GM19023 (cell line): ENCODE measurements at regions not wholly inside any gene's neighbourhood (a gene's known extent, or its start where the extent isn't known, plus 50 kb on each side); places are given as distances from the start of the nearest gene placed in this dataset.

Source experiments
- ATAC-seq: cut with Tn5 transposase; IDR thresholded peaks from one replicate; pipeline ENCODE4 v1.9.1; 2021; ENCODE audit warnings: mild to moderate bottlenecking, moderate library complexity; ENCODE audit not compliant: unreplicated experiment

GRCh38 chr2:12194968-12195367 lies 448.5 kb downstream of the LPIN1 start:
- no peak for ATAC-seq

- no peak for ATAC-seq
These were observed 450.1 kb downstream of the LPIN1 start for GRCh38 chr2:12196495-12196894.

GRCh38 chr2:12197133-12197532 lies 450.7 kb downstream of the LPIN1 start:
- no peak for ATAC-seq

- no peak for ATAC-seq
These were observed 453.2 kb downstream of the LPIN1 start for GRCh38 chr2:12199491-12200211.

- no peak for ATAC-seq
These were observed 454.9 kb downstream of the LPIN1 start for GRCh38 chr2:12201369-12201768.

- ATAC-seq: no peak
These were observed 456.1 kb downstream of the LPIN1 start for GRCh38 chr2:12202313-12203075.

- no peak for ATAC-seq
These were observed 457.1 kb downstream of the LPIN1 start for GRCh38 chr2:12203528-12203927.

GRCh38 chr2:12205086-12205485 lies 458.7 kb downstream of the LPIN1 start:
- no peak for ATAC-seq

GRCh38 chr2:12207491-12207890 lies 461.1 kb downstream of the LPIN1 start:
- ATAC-seq: no peak

- no peak for ATAC-seq
These were observed 463.8 kb downstream of the LPIN1 start for GRCh38 chr2:12210016-12210933.

- no peak for ATAC-seq
These were observed 465.1 kb downstream of the LPIN1 start for GRCh38 chr2:12211326-12212175.

- ATAC-seq: no peak
These were observed 466.6 kb downstream of the LPIN1 start for GRCh38 chr2:12212841-12213597.

- ATAC-seq: no peak
These were observed 470.7 kb downstream of the LPIN1 start for GRCh38 chr2:12217175-12217574.

- no peak for ATAC-seq
These were observed 473.3 kb downstream of the LPIN1 start for GRCh38 chr2:12219761-12220160.

- no peak for ATAC-seq
These were observed 475.2 kb downstream of the LPIN1 start for GRCh38 chr2:12221584-12221983.

- no peak for ATAC-seq
These were observed 476.1 kb downstream of the LPIN1 start for GRCh38 chr2:12222554-12222953.

GRCh38 chr2:12223732-12224131 lies 477.3 kb downstream of the LPIN1 start:
- no peak for ATAC-seq

GRCh38 chr2:12226653-12227052 lies 480.2 kb downstream of the LPIN1 start:
- ATAC-seq: no peak

GRCh38 chr2:12227941-12228608 lies 481.6 kb downstream of the LPIN1 start:
- no peak for ATAC-seq
